ENCODE measurements at regions not wholly inside any gene's neighbourhood (a gene's known extent, or its start where the extent isn't known, plus 50 kb on each side); places are given as distances from the start of the nearest gene placed in this dataset.
A peak's percentile ranks its signal among the peaks of the same experiment; 100 is the strongest.

- peak overlapping the region; percentile 53; the same call in 1 of the 2 replicates for H3K9ac ChIP-seq (ENCODE audit: low read length)
- no peak overlapping the region for H3K27ac ChIP-seq (ENCODE audit: low read length)
- DNase-seq, result no peak
- no peaks in the 10 kb centered on the region for H3K79me2 ChIP-seq (ENCODE audit: low read length)
- H3K4me2 ChIP-seq (ENCODE audit: low read depth, low read length, poor library complexity, severe bottlenecking), result peak overlapping the region; percentile 71
- H4K20me1 ChIP-seq (ENCODE audit: insufficient read depth, low read depth, low read length), result no peaks in the 10 kb centered on the region
- peaks cover 38% of the 10 kb centered on the region for H3K4me1 ChIP-seq (ENCODE audit: low read length)
- H3K4me3 ChIP-seq (ENCODE audit: low read length), result peak overlapping the region; percentile 53; the same call in 1 of the 2 replicates
- H3K27me3 ChIP-seq (ENCODE audit: low read length), result no peaks in the 10 kb centered on the region; the same call in 1 of the 2 replicates
- H3K9me3 ChIP-seq (ENCODE audit: low read length), result no peaks in the 10 kb centered on the region
- H3K9me2 ChIP-seq (replicated peaks; ENCODE audit: insufficient read depth, low read length), result no peaks in the 10 kb centered on the region
- peak overlapping the region; percentile 97 for H2AFZ ChIP-seq (ENCODE audit: low read length)
- H3K36me3 ChIP-seq (ENCODE audit: insufficient read depth, low read length), result no peaks in the 10 kb centered on the region
Observed at GRCh38 chr7:25895792-25896171, 256.2 kb upstream of the NFE2L3 start.

- no peaks in the 10 kb centered on the region for H3K9me2 ChIP-seq (replicated peaks; ENCODE audit: insufficient read depth, low read length)
- H3K4me1 ChIP-seq (ENCODE audit: low read length), result peaks cover 38% of the 10 kb centered on the region
- H3K27me3 ChIP-seq (ENCODE audit: low read length), result no peaks in the 10 kb centered on the region; the same call in 1 of the 2 replicates
- H3K9ac ChIP-seq (ENCODE audit: low read length), result no peak overlapping the region
- H3K9me3 ChIP-seq (ENCODE audit: low read length), result no peaks in the 10 kb centered on the region
- no peak overlapping the region for H3K27ac ChIP-seq (ENCODE audit: low read length)
- no peaks in the 10 kb centered on the region for H3K36me3 ChIP-seq (ENCODE audit: insufficient read depth, low read length)
- no peaks in the 10 kb centered on the region for H4K20me1 ChIP-seq (ENCODE audit: insufficient read depth, low read depth, low read length)
- no peak for DNase-seq
- H3K79me2 ChIP-seq (ENCODE audit: low read length), result no peaks in the 10 kb centered on the region
- H3K4me2 ChIP-seq (ENCODE audit: low read depth, low read length, poor library complexity, severe bottlenecking), result no peak overlapping the region
- H2AFZ ChIP-seq (ENCODE audit: low read length), result 0 out of 2 replicates have a peak overlapping the region, but pooled peaks have one; percentile 46
- H3K4me3 ChIP-seq (ENCODE audit: low read length), result no peak overlapping the region
Observed at GRCh38 chr7:25897261-25897782, 254.7 kb upstream of the NFE2L3 start.

- no peak overlapping the region for H3K4me3 ChIP-seq (ENCODE audit: low read length)
- H3K4me2 ChIP-seq (ENCODE audit: low read depth, low read length, poor library complexity, severe bottlenecking), result no peak overlapping the region
- H3K9ac ChIP-seq (ENCODE audit: low read length), result no peak overlapping the region
- H4K20me1 ChIP-seq (ENCODE audit: insufficient read depth, low read depth, low read length), result no peaks in the 10 kb centered on the region
- H2AFZ ChIP-seq (ENCODE audit: low read length), result no peak overlapping the region
- no peaks in the 10 kb centered on the region for H3K9me3 ChIP-seq (ENCODE audit: low read length)
- no peak for DNase-seq
- no peak overlapping the region for H3K27ac ChIP-seq (ENCODE audit: low read length)
- H3K27me3 ChIP-seq (ENCODE audit: low read length), result no peaks in the 10 kb centered on the region; the same call in 1 of the 2 replicates
- no peaks in the 10 kb centered on the region for H3K9me2 ChIP-seq (replicated peaks; ENCODE audit: insufficient read depth, low read length)
- H3K4me1 ChIP-seq (ENCODE audit: low read length), result peaks cover 10% of the 10 kb centered on the region
- H3K36me3 ChIP-seq (ENCODE audit: insufficient read depth, low read length), result no peaks in the 10 kb centered on the region
- no peaks in the 10 kb centered on the region for H3K79me2 ChIP-seq (ENCODE audit: low read length)
Observed at GRCh38 chr7:25900245-25900644, 251.8 kb upstream of the NFE2L3 start.

DNA sequence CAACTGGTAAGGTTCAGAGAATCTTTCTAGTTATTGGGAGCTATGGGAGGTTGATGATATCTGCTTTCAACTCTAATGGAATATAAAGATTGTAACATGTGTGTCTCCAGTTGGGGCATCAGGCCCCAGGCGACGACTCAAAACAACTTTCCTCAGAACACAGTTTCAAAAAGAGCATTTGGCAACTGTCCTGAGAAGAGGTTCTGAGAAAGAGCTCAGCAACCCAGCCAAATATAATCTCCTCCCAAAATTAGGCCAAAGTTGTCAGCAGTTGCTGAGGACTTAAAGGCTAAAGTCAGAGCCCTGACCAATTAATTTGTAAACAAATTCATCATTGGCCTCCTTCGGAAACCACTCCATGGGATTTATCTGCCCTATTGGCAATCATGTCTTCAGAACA, 251.1 kb upstream of the NFE2L3 start:
- H3K36me3 ChIP-seq (ENCODE audit: insufficient read depth, low read length), result no peaks in the 10 kb centered on the region
- no peaks in the 10 kb centered on the region; the same call in 1 of the 2 replicates for H3K27me3 ChIP-seq (ENCODE audit: low read length)
- no peaks in the 10 kb centered on the region for H3K9me3 ChIP-seq (ENCODE audit: low read length)
- no peak for DNase-seq
- no peaks in the 10 kb centered on the region for H3K79me2 ChIP-seq (ENCODE audit: low read length)
- H3K27ac ChIP-seq (ENCODE audit: low read length), result no peak overlapping the region
- no peak overlapping the region for H3K4me3 ChIP-seq (ENCODE audit: low read length)
- no peak overlapping the region for H2AFZ ChIP-seq (ENCODE audit: low read length)
- no peak overlapping the region for H3K4me2 ChIP-seq (ENCODE audit: low read depth, low read length, poor library complexity, severe bottlenecking)
- H4K20me1 ChIP-seq (ENCODE audit: insufficient read depth, low read depth, low read length), result no peaks in the 10 kb centered on the region
- H3K9ac ChIP-seq (ENCODE audit: low read length), result no peak overlapping the region
- peaks cover 5% of the 10 kb centered on the region; the same call in 1 of the 2 replicates for H3K4me1 ChIP-seq (ENCODE audit: low read length)
- H3K9me2 ChIP-seq (replicated peaks; ENCODE audit: insufficient read depth, low read length), result no peaks in the 10 kb centered on the region

DNA sequence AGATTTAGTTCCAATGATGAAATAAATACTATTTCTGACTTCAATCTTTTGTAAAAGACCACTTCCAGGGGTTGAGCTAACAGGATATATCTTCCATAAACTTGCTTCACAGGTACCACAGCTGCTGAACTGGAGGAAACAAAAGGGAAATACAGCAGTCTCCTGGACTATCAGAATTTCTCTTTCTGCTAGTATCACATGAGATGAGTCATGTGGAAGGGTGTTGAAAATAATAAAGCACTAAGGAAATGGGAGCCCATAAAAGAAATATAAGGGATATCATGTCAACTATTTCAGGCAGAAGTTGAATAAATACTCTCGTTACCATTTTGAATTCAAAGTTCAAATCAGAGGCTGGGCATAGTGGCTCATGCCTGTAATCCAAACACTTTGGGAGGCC, 250.3 kb upstream of the NFE2L3 start:
- H3K27ac ChIP-seq (ENCODE audit: low read length), result no peak overlapping the region
- H2AFZ ChIP-seq (ENCODE audit: low read length), result no peak overlapping the region
- H3K4me2 ChIP-seq (ENCODE audit: low read depth, low read length, poor library complexity, severe bottlenecking), result no peak overlapping the region

GRCh38 chr7:25906003-25906402, 246.0 kb upstream of the NFE2L3 start:
- no peaks in the 10 kb centered on the region for H3K9me2 ChIP-seq (replicated peaks; ENCODE audit: insufficient read depth, low read length)
- no peaks in the 10 kb centered on the region for H3K27me3 ChIP-seq (ENCODE audit: low read length)
- H3K79me2 ChIP-seq (ENCODE audit: low read length), result no peaks in the 10 kb centered on the region
- H3K4me2 ChIP-seq (ENCODE audit: low read depth, low read length, poor library complexity, severe bottlenecking), result no peak overlapping the region
- H3K9ac ChIP-seq (ENCODE audit: low read length), result no peak overlapping the region
- H3K4me1 ChIP-seq (ENCODE audit: low read length), result 0 out of 2 replicates have a peak, but pooled peaks cover 6% of the 10 kb centered on the region
- H3K36me3 ChIP-seq (ENCODE audit: insufficient read depth, low read length), result no peaks in the 10 kb centered on the region
- no peaks in the 10 kb centered on the region for H4K20me1 ChIP-seq (ENCODE audit: insufficient read depth, low read depth, low read length)
- H2AFZ ChIP-seq (ENCODE audit: low read length), result no peak overlapping the region
- no peak overlapping the region for H3K27ac ChIP-seq (ENCODE audit: low read length)
- H3K4me3 ChIP-seq (ENCODE audit: low read length), result no peak overlapping the region
- no peak for DNase-seq
- no peaks in the 10 kb centered on the region for H3K9me3 ChIP-seq (ENCODE audit: low read length)

More for the DNA sequence above, 250.3 kb upstream of the NFE2L3 start:
- Histone ChIP-seq H3K27me3 (ENCODE audit: low read length) (no peaks in the 10 kb centered on the region; the same call in 1 of the 2 replicates), H3K4me3 (ENCODE audit: low read length) (no peak overlapping the region), H3K9me3 (ENCODE audit: low read length) (no peaks in the 10 kb centered on the region), H3K9me2 (replicated peaks; ENCODE audit: insufficient read depth, low read length) (no peaks in the 10 kb centered on the region), H3K4me1 (ENCODE audit: low read length) (peaks cover 5% of the 10 kb centered on the region; the same call in 1 of the 2 replicates), H3K79me2 (ENCODE audit: low read length) (no peaks in the 10 kb centered on the region), H3K36me3 (ENCODE audit: insufficient read depth, low read length) (no peaks in the 10 kb centered on the region), H3K9ac (ENCODE audit: low read length) (no peak overlapping the region), H4K20me1 (ENCODE audit: insufficient read depth, low read depth, low read length) (no peaks in the 10 kb centered on the region)
- no peak for DNase-seq

- Histone ChIP-seq H3K27ac (ENCODE audit: low read length) (no peak overlapping the region), H3K4me3 (ENCODE audit: low read length) (no peak overlapping the region), H3K9me3 (ENCODE audit: low read length) (no peaks in the 10 kb centered on the region), H3K79me2 (ENCODE audit: low read length) (no peaks in the 10 kb centered on the region), H4K20me1 (ENCODE audit: insufficient read depth, low read depth, low read length) (no peaks in the 10 kb centered on the region), H3K36me3 (ENCODE audit: insufficient read depth, low read length) (no peaks in the 10 kb centered on the region), H3K4me1 (ENCODE audit: low read length) (0 out of 2 replicates have a peak, but pooled peaks cover 6% of the 10 kb centered on the region), H3K9me2 (replicated peaks; ENCODE audit: insufficient read depth, low read length) (no peaks in the 10 kb centered on the region), H3K9ac (ENCODE audit: low read length) (no peak overlapping the region), H2AFZ (ENCODE audit: low read length) (no peak overlapping the region), H3K4me2 (ENCODE audit: low read depth, low read length, poor library complexity, severe bottlenecking) (no peak overlapping the region), H3K27me3 (ENCODE audit: low read length) (no peaks in the 10 kb centered on the region)
- DNase-seq, result no peak
Observed at GRCh38 chr7:25906760-25907159, 245.2 kb upstream of the NFE2L3 start.

- Histone ChIP-seq H3K4me2 (ENCODE audit: low read depth, low read length, poor library complexity, severe bottlenecking) (no peak overlapping the region), H3K4me3 (ENCODE audit: low read length) (no peak overlapping the region), H3K36me3 (ENCODE audit: insufficient read depth, low read length) (no peaks in the 10 kb centered on the region), H3K9me2 (replicated peaks; ENCODE audit: insufficient read depth, low read length) (no peaks in the 10 kb centered on the region), H4K20me1 (ENCODE audit: insufficient read depth, low read depth, low read length) (no peaks in the 10 kb centered on the region), H3K27me3 (ENCODE audit: low read length) (no peaks in the 10 kb centered on the region), H3K9ac (ENCODE audit: low read length) (no peak overlapping the region), H3K9me3 (ENCODE audit: low read length) (no peaks in the 10 kb centered on the region), H3K79me2 (ENCODE audit: low read length) (no peaks in the 10 kb centered on the region), H3K27ac (ENCODE audit: low read length) (no peak overlapping the region), H2AFZ (ENCODE audit: low read length) (no peak overlapping the region), H3K4me1 (ENCODE audit: low read length) (0 out of 2 replicates have a peak, but pooled peaks cover 6% of the 10 kb centered on the region)
- DNase-seq, result no peak
Observed at GRCh38 chr7:25907214-25907613, 244.8 kb upstream of the NFE2L3 start.
